Mesothelial cell of epicardium (in vitro differentiated cells): ENCODE measurements at regions not wholly inside any gene's neighbourhood (a gene's known extent, or its start where the extent isn't known, plus 50 kb on each side); places are given as distances from the start of the nearest gene placed in this dataset.
"Not testable (repeated sequence)": the region's sequence is repeated elsewhere in the genome, so short reads cannot be mapped to it uniquely, and the experiment has no call there.

ENCODE experiments used
- DNase-seq, 2 experiments: peaks; one replicate each; pipeline ENCODE4 v3.0.0; 2021; ENCODE audit warnings: low spot score in 2 of 2; ENCODE audit not compliant: unreplicated experiment in 2 of 2
- H3K27ac Mint-ChIP-seq: 2 replicates; pipeline ENCODE4 v1.8.0; 2021; ENCODE audit warnings: mixed read lengths
- H3K27me3 Mint-ChIP-seq: 2 replicates; pipeline ENCODE4 v1.8.0; 2021; ENCODE audit warnings: low read depth, mixed read lengths
- H3K36me3 Mint-ChIP-seq: 2 replicates; pipeline ENCODE4 v1.8.0; 2021; ENCODE audit warnings: mixed read lengths
- H3K4me1 Mint-ChIP-seq: 2 replicates; pipeline ENCODE4 v1.8.0; 2021; ENCODE audit warnings: mixed read lengths
- H3K4me3 Mint-ChIP-seq: 2 replicates; pipeline ENCODE4 v1.8.0; 2021; ENCODE audit warnings: mild to moderate bottlenecking, moderate library complexity, mixed read lengths
- H3K9me3 Mint-ChIP-seq: 2 replicates; pipeline ENCODE4 v1.8.0; 2021; ENCODE audit warnings: mixed read lengths
- CTCF ChIP-seq: fragments of 200-600 bp; sonication (generic); IDR thresholded peaks from one replicate; pipeline ENCODE4 v1.5.0; 2021; ENCODE audit warnings: antibody characterized with exemption; ENCODE audit not compliant: unreplicated experiment

GRCh38 chr17:77560841-77561240 lies 397.7 kb upstream of the TNRC6C start:
- peaks cover 3% of the 10 kb centered on the region for H3K9me3 Mint-ChIP-seq
- peaks cover 11% of the 10 kb centered on the region for H3K4me1 Mint-ChIP-seq
- no peak for TF ChIP-seq CTCF
- no peak overlapping the region for H3K27ac Mint-ChIP-seq
- peaks cover 5% of the 10 kb centered on the region for H3K36me3 Mint-ChIP-seq
- H3K4me3 Mint-ChIP-seq = no peak overlapping the region
- H3K27me3 Mint-ChIP-seq = peaks cover 54% of the 10 kb centered on the region
- no peak for DNase-seq

- not testable (repeated sequence) for H3K9me3 Mint-ChIP-seq, H3K36me3 Mint-ChIP-seq, DNase-seq, H3K4me1 Mint-ChIP-seq, H3K27ac Mint-ChIP-seq, H3K4me3 Mint-ChIP-seq
- H3K27me3 Mint-ChIP-seq = peaks cover 52% of the 10 kb centered on the region
These were observed 396.1 kb upstream of the TNRC6C start for GRCh38 chr17:77562361-77562760.

- Mint-ChIP-seq H3K9me3 (peaks cover 3% of the 10 kb centered on the region), H3K4me3 (no peak overlapping the region), H3K27me3 (peaks cover 46% of the 10 kb centered on the region)
These were observed 394.9 kb upstream of the TNRC6C start for GRCh38 chr17:77563439-77564102.

GRCh38 chr17:77564278-77564920 lies 394.1 kb upstream of the TNRC6C start:
- Mint-ChIP-seq H3K4me1 (no peaks in the 10 kb centered on the region), H3K27me3 (peaks cover 44% of the 10 kb centered on the region), H3K36me3 (peaks cover 5% of the 10 kb centered on the region), H3K4me3 (no peak overlapping the region), H3K27ac (no peak overlapping the region), H3K9me3 (peaks cover 3% of the 10 kb centered on the region)
- no peak for DNase-seq
- TF ChIP-seq CTCF = no peak

More at GRCh38 chr17:77563439-77564102, 394.9 kb upstream of the TNRC6C start:
- no peak for DNase-seq
- Mint-ChIP-seq H3K36me3 (peaks cover 5% of the 10 kb centered on the region), H3K4me1 (no peaks in the 10 kb centered on the region), H3K27ac (no peak overlapping the region)
- no peak for TF ChIP-seq CTCF

GRCh38 chr17:77565166-77565565 lies 393.3 kb upstream of the TNRC6C start:
- DNase-seq = no peak
- peaks cover 5% of the 10 kb centered on the region for H3K36me3 Mint-ChIP-seq
- TF ChIP-seq CTCF = no peak
- H3K27me3 Mint-ChIP-seq = peaks cover 41% of the 10 kb centered on the region
- H3K27ac Mint-ChIP-seq = no peak overlapping the region
- no peak overlapping the region for H3K4me3 Mint-ChIP-seq
- peaks cover 3% of the 10 kb centered on the region for H3K9me3 Mint-ChIP-seq
- no peaks in the 10 kb centered on the region for H3K4me1 Mint-ChIP-seq

GRCh38 chr17:77566151-77566550 lies 392.4 kb upstream of the TNRC6C start:
- H3K4me1 Mint-ChIP-seq = no peaks in the 10 kb centered on the region
- no peak for TF ChIP-seq CTCF
- no peak for DNase-seq
- H3K27ac Mint-ChIP-seq = no peak overlapping the region
- H3K27me3 Mint-ChIP-seq = peaks cover 45% of the 10 kb centered on the region
- peaks cover 3% of the 10 kb centered on the region for H3K9me3 Mint-ChIP-seq
- no peak overlapping the region for H3K4me3 Mint-ChIP-seq
- peaks cover 5% of the 10 kb centered on the region for H3K36me3 Mint-ChIP-seq
